ENCODE measurements at regions not wholly inside any gene's neighbourhood (a gene's known extent, or its start where the extent isn't known, plus 50 kb on each side); places are given as distances from the start of the nearest gene placed in this dataset.
"Not testable (repeated sequence)": the region's sequence is repeated elsewhere in the genome, so short reads cannot be mapped to it uniquely, and the experiment has no call there.

DNA sequence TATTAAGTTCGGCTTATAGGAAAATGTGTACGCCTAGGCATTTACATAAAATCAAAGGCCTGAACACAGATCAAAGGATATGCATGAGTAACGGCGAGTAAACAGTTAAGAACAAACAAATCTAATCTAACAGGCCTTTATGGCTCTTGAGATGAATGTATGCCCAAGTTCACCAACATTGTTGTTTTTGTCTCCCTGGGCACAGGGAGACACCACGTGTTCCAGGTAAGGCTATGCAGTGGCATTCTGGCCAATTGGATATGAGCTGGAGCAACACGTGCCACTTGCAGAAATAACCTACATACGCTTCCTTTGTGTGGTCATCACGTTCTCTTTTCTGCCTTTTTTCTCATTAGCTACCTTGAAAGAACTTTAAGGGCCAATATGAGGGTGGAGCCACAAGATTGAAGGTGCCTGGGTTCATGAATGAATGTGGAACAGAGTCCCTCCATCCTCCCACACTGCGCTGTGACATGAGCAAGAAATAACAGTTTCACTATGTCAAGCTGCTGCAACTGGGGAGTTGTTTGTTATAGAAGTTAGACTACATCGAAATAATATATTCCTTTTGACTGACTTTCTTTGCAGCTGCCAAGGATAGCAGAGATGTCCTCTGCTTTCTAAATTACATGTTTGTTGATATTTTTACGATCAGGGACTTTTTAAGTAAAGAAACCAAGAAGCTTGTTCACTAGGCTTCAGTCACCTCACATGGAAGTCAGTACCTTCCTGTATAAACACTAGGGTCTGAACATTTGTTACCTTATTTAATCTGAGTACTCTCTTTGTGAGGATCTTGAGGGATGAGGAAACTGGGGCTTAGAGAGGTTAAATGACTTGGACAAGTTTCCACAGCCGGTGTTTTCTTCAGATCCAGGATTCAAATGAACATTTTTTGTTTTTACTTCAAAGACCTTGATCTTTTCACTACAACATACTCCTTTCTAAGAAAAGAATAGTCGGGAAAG, 427.5 kb upstream of the TBL1XR1 start:
- DNase-seq (ENCODE audit: low read depth), result no peak

DNA sequence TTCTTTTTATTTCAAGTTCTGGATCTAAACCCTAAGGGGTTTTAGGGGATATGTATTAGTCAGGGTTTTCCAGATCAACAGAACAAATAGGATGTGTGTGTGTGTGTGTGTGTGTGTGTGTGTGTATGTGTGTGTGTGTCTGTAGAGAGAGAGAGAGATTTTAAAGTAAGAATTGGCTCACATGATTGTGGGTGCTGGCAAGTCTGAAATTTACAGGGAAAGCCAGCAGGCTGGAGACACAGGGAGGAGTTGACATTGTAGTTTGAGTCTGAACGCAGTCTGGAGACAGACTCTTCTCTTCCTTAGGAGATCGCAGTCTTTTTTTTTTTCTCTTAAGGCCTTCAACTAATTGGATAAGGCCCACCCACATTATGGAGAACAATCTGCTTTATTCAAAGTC, 428.8 kb upstream of the TBL1XR1 start:
- no peak for DNase-seq (ENCODE audit: low read depth)

DNA sequence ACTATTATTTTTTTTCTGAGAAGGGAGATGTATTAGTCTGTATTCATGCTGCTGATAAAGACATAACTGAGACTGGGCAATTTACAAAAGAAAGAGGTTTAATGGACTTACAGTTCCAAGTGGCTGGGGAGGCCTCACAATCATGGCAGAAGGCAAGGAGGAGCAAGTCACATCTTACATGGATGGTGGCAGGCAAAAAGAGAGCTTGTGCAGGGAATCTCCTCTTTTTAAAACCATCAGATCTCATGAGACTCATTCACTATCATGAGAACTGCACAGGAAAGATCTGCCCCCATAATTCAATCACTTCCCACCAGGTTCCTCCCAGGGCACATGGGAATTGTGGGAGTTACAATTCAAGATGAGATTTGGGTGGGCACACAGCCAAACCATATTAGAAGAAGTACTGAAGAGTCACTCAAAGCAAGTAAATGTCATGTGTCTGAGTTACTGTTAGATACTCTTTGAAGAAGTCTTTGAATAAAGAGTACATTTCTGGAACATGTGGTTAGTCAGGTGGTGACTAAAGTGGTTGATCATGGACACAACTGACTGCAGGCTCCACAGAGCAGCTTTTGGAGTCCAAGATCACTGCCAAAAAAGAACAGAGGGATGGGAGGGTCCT, 430.9 kb upstream of the TBL1XR1 start:
- not testable (repeated sequence) for DNase-seq (ENCODE audit: low read depth)

DNA sequence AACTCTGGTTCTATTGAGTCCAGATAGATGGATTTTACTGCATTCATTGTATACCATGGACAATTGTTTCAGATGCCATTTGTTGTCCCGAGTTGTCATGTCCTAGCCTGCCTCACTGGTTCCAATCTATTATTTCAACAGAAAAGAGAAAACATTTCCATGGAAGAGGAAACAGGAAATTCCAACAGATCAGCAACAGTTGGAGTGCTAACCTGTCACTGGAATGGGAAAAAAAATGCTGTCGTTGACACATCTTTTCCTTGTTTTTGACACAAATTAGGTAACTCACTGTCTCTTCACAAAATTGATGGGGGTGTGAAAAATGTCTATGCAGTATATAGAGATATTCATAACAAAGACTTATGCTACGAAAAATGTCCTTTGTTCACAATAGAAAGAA, 432.0 kb upstream of the TBL1XR1 start:
- no peak for DNase-seq (ENCODE audit: low read depth)

DNA sequence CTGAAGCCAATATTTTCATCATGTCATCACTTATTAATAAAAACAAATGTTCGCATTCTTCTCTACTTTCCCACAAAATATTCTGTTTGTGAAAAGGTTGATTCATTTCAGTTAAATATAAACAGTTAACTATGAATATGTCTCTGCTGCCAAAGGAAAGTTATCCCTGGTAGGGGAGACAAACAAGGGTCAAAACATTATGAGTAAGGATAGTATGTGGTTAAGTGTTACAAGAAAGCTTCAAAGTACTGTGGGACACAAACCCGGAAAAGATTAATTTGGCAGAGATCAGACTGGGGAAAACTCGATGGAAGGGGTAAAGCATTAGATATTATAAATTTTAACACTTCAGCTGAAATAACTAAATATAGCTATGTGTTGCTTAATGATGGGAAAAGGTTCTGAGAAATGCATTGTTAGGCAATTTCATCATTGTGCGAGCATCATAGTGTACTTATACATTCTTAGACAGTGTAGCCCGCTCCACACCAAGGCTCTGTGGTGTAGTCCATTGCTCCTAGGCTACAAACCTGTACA, 436.5 kb upstream of the TBL1XR1 start:
- DNase-seq (ENCODE audit: low read depth), result no peak

DNA sequence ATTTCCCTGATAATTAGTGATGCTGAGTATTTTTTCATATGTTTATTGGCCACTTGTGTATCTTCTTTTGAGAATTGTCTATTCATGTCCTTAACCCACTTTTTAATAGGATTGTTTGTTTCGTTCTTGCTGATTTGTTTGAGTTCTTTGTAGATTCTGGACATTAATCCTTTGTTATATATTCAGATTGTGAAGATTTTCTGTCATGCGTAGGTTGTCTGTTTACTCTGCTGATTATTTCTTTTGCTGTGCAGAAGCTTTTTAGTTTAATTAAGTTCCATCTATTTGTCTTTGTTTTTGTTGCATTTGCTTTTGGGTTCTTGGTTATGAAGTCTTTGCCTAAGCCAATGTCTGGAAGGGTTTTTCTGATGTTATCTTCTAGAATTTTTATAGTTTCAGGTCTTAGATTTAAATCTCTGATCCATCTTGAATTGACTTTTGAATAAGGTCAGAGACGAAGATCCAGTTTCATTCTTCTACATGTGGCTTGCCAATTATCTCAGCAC, 438.4 kb upstream of the TBL1XR1 start:
- DNase-seq (ENCODE audit: low read depth), result not testable (repeated sequence)

DNA sequence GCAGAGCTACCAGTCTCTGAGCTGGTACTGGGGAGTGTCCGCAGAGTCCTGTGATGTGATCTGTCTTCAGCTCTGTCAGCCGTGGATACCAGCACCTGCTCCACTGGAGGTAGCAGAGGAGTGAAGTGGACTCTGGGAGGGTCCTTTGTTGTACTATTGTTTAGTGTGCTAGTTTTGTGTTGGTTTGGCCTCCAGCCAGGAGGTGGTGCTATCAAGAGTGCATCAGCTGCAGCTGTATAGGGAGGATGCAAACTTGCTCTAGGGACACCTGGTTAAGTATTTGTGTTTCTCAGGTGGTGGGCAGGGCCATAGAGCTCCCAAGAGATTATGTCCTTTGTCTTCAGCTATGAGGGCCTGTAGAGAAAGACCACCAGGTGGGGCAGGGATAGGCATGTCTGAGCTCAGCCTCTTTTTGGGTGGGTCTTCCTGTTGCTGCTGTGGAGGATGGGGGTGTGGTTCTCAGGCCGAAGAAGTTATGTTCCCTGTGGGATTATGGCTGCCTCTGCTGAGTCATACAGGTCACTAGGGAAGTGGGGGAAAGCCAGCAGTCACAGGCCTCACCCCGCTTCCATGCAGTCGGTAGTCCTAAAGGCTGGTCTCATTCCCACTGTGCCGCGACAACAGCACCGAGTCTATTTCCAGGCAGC, 443.2 kb upstream of the TBL1XR1 start:
- peak; percentile 13 for DNase-seq (ENCODE audit: low read depth)

DNA sequence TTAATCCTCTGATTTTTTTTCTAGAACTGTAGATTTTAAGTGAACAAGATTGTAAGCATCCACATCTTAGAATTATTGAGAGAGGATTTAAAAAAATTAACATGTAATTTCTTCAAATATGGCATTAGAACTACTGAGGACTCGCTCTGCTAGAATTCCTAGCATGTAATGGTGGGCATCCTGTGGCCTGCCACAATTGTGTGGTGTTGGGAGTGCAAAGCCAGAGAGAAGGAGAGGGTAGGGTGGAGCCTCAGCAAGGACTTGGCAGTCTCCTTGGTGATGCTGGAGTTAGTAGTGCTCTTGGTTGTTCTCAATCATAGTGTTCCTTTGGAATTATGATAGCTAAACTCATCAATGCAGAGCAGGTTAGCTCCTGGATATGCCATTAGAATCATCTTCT, 443.9 kb upstream of the TBL1XR1 start:
- DNase-seq (ENCODE audit: low read depth), result no peak

DNA sequence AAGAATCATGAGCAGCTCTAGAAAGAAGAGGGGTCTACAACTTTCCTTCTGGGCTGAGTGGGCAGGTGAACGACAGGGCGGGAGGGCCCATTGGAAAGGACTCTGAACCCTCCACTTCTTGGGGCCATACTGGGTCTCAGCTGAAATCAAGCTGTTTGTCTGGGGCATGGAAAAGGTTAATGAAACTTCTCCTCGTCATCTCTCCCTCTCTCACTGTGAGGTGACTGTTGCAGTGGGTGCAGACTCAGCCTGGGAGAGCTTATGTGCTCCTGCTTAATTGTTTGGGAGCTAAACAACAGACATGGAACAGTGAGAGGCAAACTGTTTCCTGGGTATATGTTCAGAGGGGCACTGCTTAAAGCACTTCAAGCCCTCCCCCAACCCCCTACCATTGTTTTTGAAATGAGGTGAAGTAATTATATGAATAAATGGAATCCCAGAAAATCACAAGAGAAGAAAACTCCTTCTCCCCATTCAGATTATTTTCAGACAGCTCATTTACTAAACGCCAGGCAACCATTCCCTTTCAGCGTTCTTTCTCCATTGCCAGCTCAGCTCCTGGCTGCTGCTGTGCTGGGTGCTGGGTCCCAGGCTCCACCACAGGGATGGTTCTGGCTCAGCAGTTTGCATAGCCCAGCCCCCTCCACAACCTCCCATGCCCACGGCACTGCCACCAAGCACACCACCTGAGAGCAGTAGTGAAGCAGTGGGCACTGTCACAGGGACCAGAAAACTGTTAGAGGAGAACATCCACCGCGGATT, 444.9 kb upstream of the TBL1XR1 start:
- no peak for DNase-seq (ENCODE audit: low read depth)

DNA sequence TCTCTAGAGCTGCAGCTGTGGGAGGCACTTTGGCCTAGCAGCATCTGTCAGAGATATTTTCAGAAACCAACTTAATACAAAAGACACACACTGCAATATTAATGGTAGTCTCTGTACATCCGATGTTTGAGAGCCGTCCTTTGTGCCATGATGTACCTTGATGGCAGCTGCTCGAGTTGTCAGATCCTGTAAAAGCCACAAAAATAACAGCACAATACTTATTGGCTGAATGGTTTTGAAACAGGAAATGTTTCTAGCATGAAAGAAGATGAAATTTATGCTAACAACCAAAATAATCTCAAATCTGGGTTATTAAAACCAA, 445.5 kb upstream of the TBL1XR1 start:
- DNase-seq (ENCODE audit: low read depth), result no peak

DNA sequence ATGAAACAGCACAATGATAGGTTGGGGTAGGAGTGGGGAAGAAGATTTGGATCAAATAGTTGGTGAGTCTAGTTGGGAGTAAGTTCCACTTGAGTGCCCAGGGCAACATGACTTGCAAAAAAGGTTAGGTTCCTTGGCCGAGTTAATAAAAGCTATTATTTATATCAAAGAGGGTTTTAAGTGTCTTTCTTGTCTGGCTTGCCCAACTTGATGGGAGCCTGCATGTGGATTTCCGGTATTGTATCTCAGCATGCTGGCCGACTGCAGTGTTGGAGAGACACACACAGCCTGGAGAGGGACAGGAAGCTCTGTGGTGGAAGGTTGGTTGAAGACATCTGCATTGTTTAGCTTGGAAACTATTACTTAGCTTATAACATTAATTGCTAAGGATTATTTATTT, 449.5 kb upstream of the TBL1XR1 start:
- DNase-seq (ENCODE audit: low read depth), result no peak

DNA sequence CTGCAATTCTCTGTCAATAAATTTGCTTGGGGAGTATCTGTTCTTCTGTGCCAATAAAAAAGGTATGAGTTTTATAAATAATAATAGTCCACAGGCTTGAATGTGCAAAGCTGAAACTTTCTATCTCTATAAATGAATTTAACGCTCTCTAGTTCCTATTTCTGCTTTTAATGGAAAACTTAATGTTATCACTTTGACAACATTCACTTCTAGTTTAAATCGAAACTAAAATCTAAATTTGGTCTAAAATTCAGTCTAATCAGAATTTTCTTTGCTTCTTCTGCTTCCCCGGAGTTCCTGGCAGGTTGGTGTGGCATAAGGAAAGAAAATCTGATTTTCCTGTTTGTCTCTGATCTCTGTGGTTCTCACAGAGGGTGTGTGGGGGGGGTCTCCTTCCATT, 450.1 kb upstream of the TBL1XR1 start:
- DNase-seq (ENCODE audit: low read depth), result no peak

DNA sequence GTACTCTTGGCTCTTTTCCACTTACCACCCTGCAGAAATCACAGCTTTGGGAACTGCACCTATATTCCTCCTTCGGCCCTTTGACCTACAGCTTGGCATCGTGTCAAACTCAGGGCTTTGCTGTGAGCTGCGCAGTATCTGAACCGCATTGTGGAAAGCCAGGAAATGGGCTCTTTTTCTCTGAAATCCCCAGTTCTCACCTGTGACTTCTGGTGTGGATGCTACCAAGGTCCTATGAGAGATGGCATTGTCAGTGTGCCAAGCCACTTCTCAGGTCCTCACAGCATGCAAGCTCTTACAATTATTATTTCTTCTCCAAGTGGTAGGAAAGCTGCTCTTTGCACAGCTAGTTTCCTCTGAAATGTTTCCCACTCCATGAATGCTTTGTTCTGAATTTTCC, 450.6 kb upstream of the TBL1XR1 start:
- no peak for DNase-seq (ENCODE audit: low read depth)

DNA sequence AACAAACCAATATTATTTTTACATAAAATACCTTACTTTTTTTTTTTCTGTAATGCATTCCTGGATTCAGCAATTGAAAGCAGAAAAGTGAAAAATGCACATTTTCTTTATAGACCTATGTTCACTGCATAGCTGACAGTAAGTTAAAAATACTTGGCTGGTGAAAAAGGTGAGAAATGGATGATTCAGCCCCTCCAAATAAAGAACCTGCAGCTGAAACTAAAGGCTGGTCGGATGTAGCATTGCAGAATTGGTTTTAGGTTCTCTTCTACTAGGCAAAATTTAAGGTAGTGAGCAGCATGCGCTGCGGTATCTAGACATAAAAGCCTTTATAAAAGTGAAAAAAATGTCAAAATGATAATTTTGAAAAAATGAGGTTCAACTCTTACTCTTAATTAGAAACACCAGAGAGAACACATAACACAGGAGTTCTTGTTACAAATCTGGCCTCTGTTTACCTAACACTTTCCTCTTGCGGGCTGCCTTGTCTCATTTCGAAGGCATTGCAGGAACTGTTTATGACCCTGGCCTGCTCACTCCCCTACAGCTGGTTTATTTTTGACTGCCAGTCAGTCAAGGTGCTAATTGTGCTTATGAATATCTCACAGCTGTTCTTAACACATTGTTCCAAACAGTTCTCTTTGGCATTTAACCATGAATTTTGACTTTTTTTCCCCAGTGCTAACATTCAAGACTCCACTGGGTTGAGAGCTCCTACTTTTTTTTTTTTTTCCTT, 455.4 kb upstream of the TBL1XR1 start:
- no peak for DNase-seq (ENCODE audit: low read depth)

DNA sequence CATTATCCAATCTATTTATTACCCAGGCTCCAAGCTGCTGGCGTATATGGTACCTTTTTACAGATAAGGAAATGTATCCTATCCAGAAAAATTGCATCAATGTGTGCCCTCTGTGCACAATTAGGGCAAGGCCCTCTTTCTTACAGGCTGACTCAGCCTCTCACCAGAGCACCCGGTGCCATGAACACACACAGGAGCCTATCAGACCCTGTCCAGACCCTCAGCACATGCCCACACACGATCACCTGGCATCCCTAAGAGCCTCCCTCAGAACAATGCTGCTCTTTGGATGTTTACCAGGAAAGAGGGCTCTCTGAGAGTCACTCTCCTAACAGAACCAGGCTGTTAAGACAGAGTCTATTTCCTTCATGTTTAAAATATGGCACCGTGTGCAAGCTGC, 460.0 kb upstream of the TBL1XR1 start:
- no peak for DNase-seq (ENCODE audit: low read depth)

DNA sequence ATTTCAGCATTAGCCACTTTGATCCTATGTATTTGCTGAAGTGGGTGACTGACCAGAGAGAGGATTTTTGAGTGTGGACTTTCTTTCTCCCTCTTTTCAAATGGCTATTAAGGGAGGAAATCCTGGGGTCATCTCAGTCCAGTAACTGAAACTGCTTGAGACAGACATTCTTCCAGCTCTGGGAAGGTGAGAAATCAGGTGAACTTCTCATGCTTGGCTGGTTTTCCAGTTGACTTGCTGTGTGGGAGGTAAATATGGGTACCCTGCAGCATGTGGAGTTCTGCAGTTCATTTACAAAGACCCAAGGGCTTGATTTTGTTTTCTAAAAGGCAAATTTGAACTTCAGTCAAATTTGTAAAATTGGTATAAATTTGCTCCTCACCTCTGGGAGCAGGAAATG, 461.1 kb upstream of the TBL1XR1 start:
- no peak for DNase-seq (ENCODE audit: low read depth)

DNA sequence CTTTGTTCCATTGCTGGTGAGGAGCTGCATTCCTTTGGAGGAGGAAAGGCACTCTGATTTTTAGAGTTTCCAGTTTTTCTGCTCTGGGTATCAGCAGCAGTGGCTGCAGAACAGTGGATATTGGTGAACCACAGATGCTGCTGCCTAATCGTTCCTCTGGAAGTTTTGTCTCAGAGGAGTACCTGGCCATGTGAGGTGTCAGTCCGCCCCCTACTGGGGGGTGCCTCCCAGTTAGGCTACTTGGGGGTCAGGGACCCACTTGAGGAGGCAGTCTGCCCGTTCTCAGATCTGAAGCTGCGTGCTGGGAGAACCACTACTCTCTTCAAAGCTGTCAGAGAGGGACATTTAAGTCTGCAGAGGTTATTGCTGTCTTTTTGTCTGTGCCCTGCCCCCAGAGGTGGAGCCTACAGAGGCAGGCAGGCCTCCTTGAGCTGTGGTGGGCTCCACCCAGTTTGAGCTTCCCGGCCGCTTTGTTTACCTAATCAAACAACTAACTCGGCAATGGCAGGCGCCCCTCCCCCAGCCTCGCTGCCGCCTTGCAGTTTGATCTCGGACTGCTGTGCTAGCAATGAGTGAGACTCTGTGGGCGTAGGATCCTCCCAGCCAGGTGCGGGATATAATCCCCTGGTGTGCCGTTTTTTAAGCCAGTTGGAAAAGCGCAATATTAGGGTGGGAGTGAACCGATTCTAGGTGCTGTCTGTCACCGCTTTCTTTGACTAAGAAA, 467.3 kb upstream of the TBL1XR1 start:
- not testable (repeated sequence) for DNase-seq (ENCODE audit: low read depth)

DNA sequence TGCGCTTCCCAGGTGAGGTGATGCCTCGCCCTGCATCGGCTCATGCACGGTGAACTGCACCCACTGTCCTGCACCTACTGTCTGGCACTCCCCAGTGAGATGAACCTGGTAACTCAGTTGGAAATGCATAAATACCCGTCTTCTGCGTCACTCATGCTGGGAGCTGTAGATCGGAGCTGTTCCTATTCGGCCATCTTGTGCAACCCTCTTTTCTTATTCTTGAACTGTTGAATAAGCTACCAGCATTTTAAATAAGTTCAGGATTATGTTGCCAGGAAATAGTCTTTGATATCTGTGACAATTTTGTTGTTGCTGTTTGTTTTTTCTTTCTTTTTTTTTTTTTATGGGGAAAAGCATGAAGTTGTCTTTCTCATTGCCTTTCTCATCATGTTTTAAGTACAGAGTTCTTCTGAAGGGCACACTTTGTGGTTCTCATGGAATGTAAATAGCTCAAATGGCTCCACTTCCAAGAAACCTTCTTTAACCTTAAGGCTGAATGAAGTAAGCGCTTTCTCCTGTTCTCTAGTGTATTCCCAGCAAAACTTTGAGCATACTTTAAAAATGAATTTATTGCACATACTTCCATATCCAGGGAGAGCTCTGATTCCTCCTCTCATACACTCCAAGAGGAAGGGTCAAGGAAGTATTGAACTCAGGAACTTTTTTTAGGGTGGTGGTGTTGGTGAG, 468.0 kb upstream of the TBL1XR1 start:
- no peak for DNase-seq (ENCODE audit: low read depth)

DNA sequence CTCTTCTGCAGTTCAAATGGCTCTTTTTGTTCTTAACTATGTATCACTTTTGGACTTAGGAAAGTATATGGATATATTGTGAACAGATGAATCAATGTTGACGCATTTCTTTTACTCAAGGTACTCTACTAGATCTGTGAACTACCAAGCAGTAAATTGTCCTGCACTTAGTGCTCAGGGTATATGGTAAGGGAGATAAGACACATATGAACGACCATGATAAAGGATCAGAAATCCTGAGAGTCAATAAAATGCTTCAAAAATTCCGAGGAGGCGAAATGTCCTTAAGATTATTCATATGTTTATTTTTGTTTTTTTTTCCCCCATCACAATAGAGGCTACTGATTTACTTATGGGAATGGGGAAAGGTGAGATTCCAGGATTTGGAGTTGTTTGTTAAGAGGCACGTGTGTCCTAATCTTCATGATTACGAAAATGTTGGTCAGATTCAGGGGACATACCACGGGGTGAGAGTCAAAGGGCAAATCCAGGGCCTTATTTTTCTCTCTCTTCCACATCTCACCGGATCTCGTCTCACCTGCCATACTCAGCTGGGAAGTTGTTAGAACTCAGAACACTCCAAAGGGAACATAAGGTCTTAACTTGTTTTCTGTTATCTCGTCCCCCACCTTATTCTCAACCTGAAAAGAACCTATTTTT, 475.1 kb upstream of the TBL1XR1 start:
- no peak for DNase-seq (ENCODE audit: low read depth)

All from Daoy (cell line).